ENCODE measurements at regions not wholly inside any gene's neighbourhood (a gene's known extent, or its start where the extent isn't known, plus 50 kb on each side); places are given as distances from the start of the nearest gene placed in this dataset.

GRCh38 chr11:92397221-92397755, 172.7 kb downstream of the FAT3 start:
- no peaks in the 10 kb centered on the region for H3K27me3 ChIP-seq (ENCODE audit: control insufficient read depth in 2 of 2, insufficient read depth in 2 of 2, low read length in 2 of 2)
- H3K4me3 ChIP-seq (ENCODE audit: low read length) = no peak overlapping the region
- no peaks in the 10 kb centered on the region for H3K4me1 Mint-ChIP-seq
- peaks cover 0 to 5% (median 0%) of the 10 kb centered on the region in 5 donors for H3K27me3 Mint-ChIP-seq
- peaks cover 0 to 9% (median 3%) of the 10 kb centered on the region in 11 donors for H3K9me3 Mint-ChIP-seq
- H3K9me3 ChIP-seq (ENCODE audit: control insufficient read depth in 2 of 3, low read length in 3 of 3) = no peaks in the 10 kb centered on the region
- DNase-seq (no peak), ATAC-seq (no peak)
- no peak overlapping the region for H3K27ac ChIP-seq (ENCODE audit: low read depth, low read length)
- H3K4me1 ChIP-seq (ENCODE audit: control insufficient read depth in 2 of 2, insufficient read depth in 2 of 2, low read length in 2 of 2) = no peaks in the 10 kb centered on the region
- H3K36me3 Mint-ChIP-seq = no peaks in the 10 kb centered on the region
- intact Hi-C loops (cut with micrococcal nuclease) = no loop called here
- H3K4me3 Mint-ChIP-seq = no peak overlapping the region
- no peak overlapping the region for H3K27ac Mint-ChIP-seq
- CTCF ChIA-PET = no interaction called here
- H3K36me3 ChIP-seq (ENCODE audit: control insufficient read depth in 2 of 3, insufficient read depth in 3 of 3, low read length in 3 of 3) = no peaks in the 10 kb centered on the region
- POLR2A ChIA-PET = no interaction called here

GRCh38 chr11:92399705-92400104, 175.1 kb downstream of the FAT3 start:
- CTCF ChIA-PET = no interaction called here
- Histone ChIP-seq H3K9me3 (ENCODE audit: control insufficient read depth in 2 of 3, low read length in 3 of 3) (no peaks in the 10 kb centered on the region), H3K4me3 (ENCODE audit: low read length) (no peak overlapping the region), H3K27me3 (ENCODE audit: control insufficient read depth in 2 of 2, insufficient read depth in 2 of 2, low read length in 2 of 2) (no peaks in the 10 kb centered on the region), H3K36me3 (ENCODE audit: control insufficient read depth in 2 of 3, insufficient read depth in 3 of 3, low read length in 3 of 3) (no peaks in the 10 kb centered on the region), H3K27ac (ENCODE audit: low read depth, low read length) (no peak overlapping the region), H3K4me1 (ENCODE audit: control insufficient read depth in 2 of 2, insufficient read depth in 2 of 2, low read length in 2 of 2) (no peaks in the 10 kb centered on the region)
- Mint-ChIP-seq H3K4me1 (no peaks in the 10 kb centered on the region), H3K27me3 (peaks cover 0 to 5% (median 0%) of the 10 kb centered on the region in 5 donors), H3K27ac (no peak overlapping the region), H3K9me3 (peaks cover 0 to 12% (median 4%) of the 10 kb centered on the region in 11 donors), H3K36me3 (peaks cover 0 to 4% (median 0%) of the 10 kb centered on the region in 5 donors), H3K4me3 (no peak overlapping the region)
- no peak for DNase-seq
- POLR2A ChIA-PET = no interaction called here
- intact Hi-C loops (cut with micrococcal nuclease) = no loop called here
- ATAC-seq = no peak

- Histone ChIP-seq H3K27me3 (ENCODE audit: control insufficient read depth in 2 of 2, insufficient read depth in 2 of 2, low read length in 2 of 2) (no peaks in the 10 kb centered on the region), H3K4me3 (ENCODE audit: low read length) (no peak overlapping the region), H3K4me1 (ENCODE audit: control insufficient read depth in 2 of 2, insufficient read depth in 2 of 2, low read length in 2 of 2) (no peaks in the 10 kb centered on the region), H3K27ac (ENCODE audit: low read depth, low read length) (no peak overlapping the region), H3K36me3 (ENCODE audit: control insufficient read depth in 2 of 3, insufficient read depth in 3 of 3, low read length in 3 of 3) (no peaks in the 10 kb centered on the region), H3K9me3 (ENCODE audit: control insufficient read depth in 2 of 3, low read length in 3 of 3) (no peaks in the 10 kb centered on the region)
- Mint-ChIP-seq H3K27ac (no peak overlapping the region), H3K4me3 (no peak overlapping the region), H3K36me3 (peaks cover 0 to 4% (median 0%) of the 10 kb centered on the region in 5 donors), H3K4me1 (no peaks in the 10 kb centered on the region), H3K9me3 (peaks cover 0 to 12% (median 2%) of the 10 kb centered on the region in 11 donors), H3K27me3 (peaks cover 0 to 5% (median 0%) of the 10 kb centered on the region in 5 donors)
- intact Hi-C loops (cut with micrococcal nuclease) = no loop called here
- ChIA-PET POLR2A (no interaction called here), CTCF (no interaction called here)
- ATAC-seq (no peak), DNase-seq (no peak)
These were observed 176.9 kb downstream of the FAT3 start for GRCh38 chr11:92401520-92401919.

GRCh38 chr11:92406472-92406871, 181.9 kb downstream of the FAT3 start:
- CTCF ChIA-PET = no interaction called here
- Mint-ChIP-seq H3K27ac (no peak overlapping the region), H3K27me3 (no peaks in the 10 kb centered on the region), H3K36me3 (peaks cover 0 to 4% (median 0%) of the 10 kb centered on the region in 5 donors), H3K9me3 (peaks cover 0 to 6% (median 3%) of the 10 kb centered on the region in 11 donors), H3K4me3 (no peak overlapping the region), H3K4me1 (no peaks in the 10 kb centered on the region)
- H3K36me3 ChIP-seq (ENCODE audit: control insufficient read depth in 2 of 3, insufficient read depth in 3 of 3, low read length in 3 of 3) = no peaks in the 10 kb centered on the region
- no peak overlapping the region for H3K27ac ChIP-seq (ENCODE audit: low read depth, low read length)
- no peak for ATAC-seq
- POLR2A ChIA-PET = no interaction called here
- DNase-seq = no peak
- intact Hi-C loops (cut with micrococcal nuclease) = no loop called here
- H3K9me3 ChIP-seq (ENCODE audit: control insufficient read depth in 2 of 3, low read length in 3 of 3) = no peaks in the 10 kb centered on the region
- no peaks in the 10 kb centered on the region for H3K27me3 ChIP-seq (ENCODE audit: control insufficient read depth in 2 of 2, insufficient read depth in 2 of 2, low read length in 2 of 2)
- H3K4me3 ChIP-seq (ENCODE audit: low read length) = no peak overlapping the region
- no peaks in the 10 kb centered on the region for H3K4me1 ChIP-seq (ENCODE audit: control insufficient read depth in 2 of 2, insufficient read depth in 2 of 2, low read length in 2 of 2)

- DNase-seq (no peak), ATAC-seq (no peak)
- Mint-ChIP-seq H3K36me3 (no peaks in the 10 kb centered on the region), H3K9me3 (peaks cover 0 to 11% (median 0%) of the 10 kb centered on the region in 11 donors), H3K27ac (no peak overlapping the region), H3K4me3 (no peak overlapping the region), H3K4me1 (no peaks in the 10 kb centered on the region), H3K27me3 (no peaks in the 10 kb centered on the region)
- no peaks in the 10 kb centered on the region for H3K27me3 ChIP-seq (ENCODE audit: control insufficient read depth in 2 of 2, insufficient read depth in 2 of 2, low read length in 2 of 2)
- H3K36me3 ChIP-seq (ENCODE audit: control insufficient read depth in 2 of 3, insufficient read depth in 3 of 3, low read length in 3 of 3) = no peaks in the 10 kb centered on the region
- no peak overlapping the region for H3K27ac ChIP-seq (ENCODE audit: low read depth, low read length)
- H3K9me3 ChIP-seq (ENCODE audit: control insufficient read depth in 2 of 3, low read length in 3 of 3) = no peaks in the 10 kb centered on the region
- ChIA-PET POLR2A (no interaction called here), CTCF (no interaction called here)
- intact Hi-C loops (cut with micrococcal nuclease) = no loop called here
- H3K4me3 ChIP-seq (ENCODE audit: low read length) = no peak overlapping the region
- no peaks in the 10 kb centered on the region for H3K4me1 ChIP-seq (ENCODE audit: control insufficient read depth in 2 of 2, insufficient read depth in 2 of 2, low read length in 2 of 2)
These were observed 184.7 kb downstream of the FAT3 start for GRCh38 chr11:92409355-92409754.

GRCh38 chr11:92409956-92410355, 185.3 kb downstream of the FAT3 start:
- Histone ChIP-seq H3K27me3 (ENCODE audit: control insufficient read depth in 2 of 2, insufficient read depth in 2 of 2, low read length in 2 of 2) (no peaks in the 10 kb centered on the region), H3K36me3 (ENCODE audit: control insufficient read depth in 2 of 3, insufficient read depth in 3 of 3, low read length in 3 of 3) (no peaks in the 10 kb centered on the region), H3K4me1 (ENCODE audit: control insufficient read depth in 2 of 2, insufficient read depth in 2 of 2, low read length in 2 of 2) (no peaks in the 10 kb centered on the region), H3K4me3 (ENCODE audit: low read length) (no peak overlapping the region), H3K27ac (ENCODE audit: low read depth, low read length) (no peak overlapping the region), H3K9me3 (ENCODE audit: control insufficient read depth in 2 of 3, low read length in 3 of 3) (no peaks in the 10 kb centered on the region)
- Mint-ChIP-seq H3K4me3 (no peak overlapping the region), H3K36me3 (no peaks in the 10 kb centered on the region), H3K4me1 (no peaks in the 10 kb centered on the region), H3K27me3 (no peaks in the 10 kb centered on the region), H3K27ac (no peak overlapping the region), H3K9me3 (peaks cover 0 to 10% (median 0%) of the 10 kb centered on the region in 11 donors)
- ATAC-seq (no peak), DNase-seq (no peak)
- ChIA-PET POLR2A (no interaction called here), CTCF (no interaction called here)
- intact Hi-C loops (cut with micrococcal nuclease) = no loop called here

- Histone ChIP-seq H3K4me1 (ENCODE audit: control insufficient read depth in 2 of 2, insufficient read depth in 2 of 2, low read length in 2 of 2) (no peaks in the 10 kb centered on the region), H3K9me3 (ENCODE audit: control insufficient read depth in 2 of 3, low read length in 3 of 3) (no peaks in the 10 kb centered on the region), H3K36me3 (ENCODE audit: control insufficient read depth in 2 of 3, insufficient read depth in 3 of 3, low read length in 3 of 3) (no peaks in the 10 kb centered on the region), H3K4me3 (ENCODE audit: low read length) (no peak overlapping the region), H3K27ac (ENCODE audit: low read depth, low read length) (no peak overlapping the region), H3K27me3 (ENCODE audit: control insufficient read depth in 2 of 2, insufficient read depth in 2 of 2, low read length in 2 of 2) (no peaks in the 10 kb centered on the region)
- Mint-ChIP-seq H3K27me3 (no peaks in the 10 kb centered on the region), H3K4me3 (no peak overlapping the region), H3K4me1 (no peaks in the 10 kb centered on the region), H3K9me3 (peaks cover 0 to 10% (median 0%) of the 10 kb centered on the region in 11 donors), H3K27ac (no peak overlapping the region), H3K36me3 (no peaks in the 10 kb centered on the region)
- intact Hi-C loops (cut with micrococcal nuclease) = no loop called here
- CTCF ChIA-PET = no interaction called here
- DNase-seq (no peak), ATAC-seq (no peak)
- POLR2A ChIA-PET = no interaction called here
These were observed 185.9 kb downstream of the FAT3 start for GRCh38 chr11:92410526-92410925.

Measured in naive thymus-derived CD4-positive, alpha-beta T cell (primary cell).